Transverse colon (tissue), 4 donors: ENCODE measurements at regions not wholly inside any gene's neighbourhood (a gene's known extent, or its start where the extent isn't known, plus 50 kb on each side); places are given as distances from the start of the nearest gene placed in this dataset.

Experiments
- DNase-seq: peaks from one replicate; pipeline ENCODE4 v3.0.0-alpha.2; 2019
- H3K27ac ChIP-seq, 4 donors: fragments of 200-600 bp; sonication (generic); 2 replicates each; pipeline ENCODE4 v1.5.1; 2016 to 2018; ENCODE audit warnings: inconsistent platforms in 4 of 4
- H3K27me3 ChIP-seq: fragments of 200-600 bp; sonication (generic); 2 replicates; pipeline ENCODE4 v1.5.1; 2017; ENCODE audit warnings: inconsistent platforms
- H3K36me3 ChIP-seq, 4 donors: fragments of 200-600 bp; sonication (generic); 2 replicates each; pipeline ENCODE4 v1.5.1; 2017 to 2019; ENCODE audit warnings: inconsistent platforms in 4 of 4
- H3K4me1 ChIP-seq, 4 donors: fragments of 200-600 bp; sonication (generic); 2 replicates each; pipeline ENCODE4 v1.5.1; 2017 to 2020; ENCODE audit warnings: inconsistent platforms in 4 of 4
- H3K4me3 ChIP-seq, 4 donors: fragments of 200-600 bp; sonication (generic); 1 replicate in 1 of 4; 2 replicates in 3 of 4; pipeline versions ENCODE4 v1.5.1 to v1.6.1; 2017 to 2019; ENCODE audit warnings: inconsistent platforms in 4 of 4
- H3K9me3 ChIP-seq, 2 donors: fragments of 200-600 bp; sonication (generic); 2 replicates each; pipeline ENCODE4 v1.5.1; 2017 to 2019; ENCODE audit warnings: inconsistent platforms in 2 of 2
- EP300 ChIP-seq: sonication (generic); formaldehyde crosslinking; IDR thresholded peaks from one replicate; pipeline ENCODE4 v1.6.1; 2017; ENCODE audit warnings: antibody characterized with exemption, low read depth
- POLR2A ChIP-seq: fragments of 450-650 bp; IDR thresholded peaks from one replicate; pipeline ENCODE4 v1.6.1; 2016; ENCODE audit warnings: antibody characterized with exemption, mild to moderate bottlenecking, moderate library complexity
- POLR2AphosphoS5 ChIP-seq, 3 donors: sonication (generic); formaldehyde crosslinking; IDR thresholded peaks; one replicate each; pipeline ENCODE4 v1.6.1; 2016; ENCODE audit warnings: antibody characterized with exemption in 3 of 3
- WGBS, 2 donors: methylation state at CpG; one replicate each; pipeline ENCODE4 v1.1.5; 2018; ENCODE audit warnings: low coverage in 1 of 2; 5-methylcytosine and 5-hydroxymethylcytosine counted together
- in situ Hi-C, 4 donors: fragments of 200-750 bp; cut with MboI; loops; one replicate each; pipeline versions ENCODE4 v1.15.0 to v1.15.1; 2017; ENCODE audit warnings: low sequenced_read_pairs in 3 of 4, low pct_ligation_motif_present in 1 of 4, low pct_unique_long_range_greater_than_20kb in 1 of 4
- intact Hi-C: fragments of 100-400 bp; cut with DNase I; formaldehyde crosslinking; loops from one replicate; pipeline ENCODE4 v1.15.1; 2023; ENCODE audit warnings: low total_unique reads
- TF ChIP-seq, protein P1 (sequence below), 5 experiments: fragments of 200-600 bp in 3 of 5; fragments of 450-650 bp in 2 of 5; sonication (generic) in 3 of 5; IDR thresholded peaks; 1 replicate in 2 of 5; 2 replicates in 3 of 5; pipeline ENCODE4 v1.5.1; 2016 to 2017; ENCODE audit warnings: antibody characterized with exemption in 5 of 5, inconsistent platforms in 3 of 5, mild to moderate bottlenecking in 2 of 5, moderate library complexity in 1 of 5

- H3K9me3 ChIP-seq: no peaks in the 10 kb centered on the region
- H3K4me3 ChIP-seq: no peak overlapping the region
- intact Hi-C loops (no loop called here), in situ Hi-C loops (no loop called here)
- no peaks in the 10 kb centered on the region for H3K4me1 ChIP-seq
- H3K27me3 ChIP-seq: no peaks in the 10 kb centered on the region
- H3K27ac ChIP-seq: no peak overlapping the region
- no peak for DNase-seq
- H3K36me3 ChIP-seq: no peaks in the 10 kb centered on the region
- WGBS, 2 donors: 35 to 50% methylated on average over 9 of the region's 9 CpGs
- TF ChIP-seq POLR2A (no peak), EP300 (no peak), POLR2AphosphoS5 (IDR thresholded peaks at IDR 0.05) (no peak)
- TF ChIP-seq, protein P1, sequence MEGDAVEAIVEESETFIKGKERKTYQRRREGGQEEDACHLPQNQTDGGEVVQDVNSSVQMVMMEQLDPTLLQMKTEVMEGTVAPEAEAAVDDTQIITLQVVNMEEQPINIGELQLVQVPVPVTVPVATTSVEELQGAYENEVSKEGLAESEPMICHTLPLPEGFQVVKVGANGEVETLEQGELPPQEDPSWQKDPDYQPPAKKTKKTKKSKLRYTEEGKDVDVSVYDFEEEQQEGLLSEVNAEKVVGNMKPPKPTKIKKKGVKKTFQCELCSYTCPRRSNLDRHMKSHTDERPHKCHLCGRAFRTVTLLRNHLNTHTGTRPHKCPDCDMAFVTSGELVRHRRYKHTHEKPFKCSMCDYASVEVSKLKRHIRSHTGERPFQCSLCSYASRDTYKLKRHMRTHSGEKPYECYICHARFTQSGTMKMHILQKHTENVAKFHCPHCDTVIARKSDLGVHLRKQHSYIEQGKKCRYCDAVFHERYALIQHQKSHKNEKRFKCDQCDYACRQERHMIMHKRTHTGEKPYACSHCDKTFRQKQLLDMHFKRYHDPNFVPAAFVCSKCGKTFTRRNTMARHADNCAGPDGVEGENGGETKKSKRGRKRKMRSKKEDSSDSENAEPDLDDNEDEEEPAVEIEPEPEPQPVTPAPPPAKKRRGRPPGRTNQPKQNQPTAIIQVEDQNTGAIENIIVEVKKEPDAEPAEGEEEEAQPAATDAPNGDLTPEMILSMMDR (IDR thresholded peaks at IDR 0.05): no peak
Observed at GRCh38 chr20:51187261-51187660, 164.4 kb upstream of the KCNG1 start.

DNA sequence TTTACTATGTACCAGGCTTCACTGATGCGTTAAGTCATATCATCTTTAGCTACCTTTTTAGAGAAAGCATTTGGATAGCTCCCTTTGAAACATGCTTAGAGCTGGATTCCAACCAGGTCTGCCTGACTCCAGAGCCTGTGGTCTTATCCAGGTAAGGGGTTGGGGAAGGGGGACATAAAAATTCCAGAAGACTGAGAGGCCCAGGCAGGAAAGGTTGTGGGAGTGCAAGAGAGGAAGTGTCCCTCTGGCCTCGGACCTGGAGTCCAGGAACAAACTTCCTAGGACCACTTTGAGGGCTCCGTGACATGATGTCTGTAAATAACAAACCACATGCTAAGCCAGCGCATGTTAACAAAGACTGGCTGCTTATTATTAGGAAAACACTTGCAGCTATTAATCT is 163.0 kb upstream of the KCNG1 start:
- no peaks in the 10 kb centered on the region for H3K36me3 ChIP-seq
- no peak for TF ChIP-seq POLR2A
- no peak for TF ChIP-seq POLR2AphosphoS5 (IDR thresholded peaks at IDR 0.05)
- TF ChIP-seq, protein P1 (IDR thresholded peaks at IDR 0.05): no peak
- no peak for TF ChIP-seq EP300
- in situ Hi-C loops: no loop called here
- no peaks in the 10 kb centered on the region for H3K4me1 ChIP-seq
- DNase-seq: no peak
- no peak overlapping the region for H3K4me3 ChIP-seq
- intact Hi-C loops: no loop called here
- no peaks in the 10 kb centered on the region for H3K9me3 ChIP-seq
- no peak overlapping the region for H3K27ac ChIP-seq
- 69 to 83% methylated on average over 3 to 4 of the region's 4 CpGs for WGBS, 2 donors
- no peaks in the 10 kb centered on the region for H3K27me3 ChIP-seq

GRCh38 chr20:51185277-51185676 is 162.4 kb upstream of the KCNG1 start:
- WGBS, 2 donors: 83 to 93% methylated on average over 2 to 3 of the region's 3 CpGs
- in situ Hi-C loops (no loop called here), intact Hi-C loops (no loop called here)
- H3K4me1 ChIP-seq: no peaks in the 10 kb centered on the region
- no peak for TF ChIP-seq EP300
- TF ChIP-seq, protein P1 (IDR thresholded peaks at IDR 0.05): no peak
- no peak for TF ChIP-seq POLR2A
- TF ChIP-seq POLR2AphosphoS5 (IDR thresholded peaks at IDR 0.05): no peak
- H3K36me3 ChIP-seq: no peaks in the 10 kb centered on the region
- H3K27me3 ChIP-seq: peaks cover under 1% of the 10 kb centered on the region
- no peak overlapping the region for H3K4me3 ChIP-seq
- DNase-seq: no peak
- no peak overlapping the region for H3K27ac ChIP-seq
- no peaks in the 10 kb centered on the region for H3K9me3 ChIP-seq

GRCh38 chr20:51184289-51184688 is 161.4 kb upstream of the KCNG1 start:
- peaks cover 9% of the 10 kb centered on the region for H3K27me3 ChIP-seq
- H3K36me3 ChIP-seq: no peaks in the 10 kb centered on the region
- DNase-seq: no peak
- H3K4me1 ChIP-seq: no peaks in the 10 kb centered on the region
- H3K9me3 ChIP-seq: no peaks in the 10 kb centered on the region
- H3K4me3 ChIP-seq: no peak overlapping the region
- no peak for TF ChIP-seq EP300
- TF ChIP-seq POLR2A: no peak
- TF ChIP-seq, protein P1 (IDR thresholded peaks at IDR 0.05): no peak
- TF ChIP-seq POLR2AphosphoS5 (IDR thresholded peaks at IDR 0.05): no peak
- intact Hi-C loops (no loop called here), in situ Hi-C loops (no loop called here)
- H3K27ac ChIP-seq: no peak overlapping the region
- WGBS, 2 donors: 41 to 92% methylated on average over 2 of the region's 2 CpGs
